ENCODE measurements at regions not wholly inside any gene's neighbourhood (a gene's known extent, or its start where the extent isn't known, plus 50 kb on each side); places are given as distances from the start of the nearest gene placed in this dataset.

GRCh38 chr22:22803285-22803853, 84.2 kb upstream of the IGLL5 start:
- TF ChIP-seq CTCF (IDR thresholded peaks at IDR 0.05) (no peak), EP300 (IDR thresholded peaks at IDR 0.05) (no peak), POLR2A (IDR thresholded peaks at IDR 0.05) (no peak)

Measured in ovary (tissue), 3 donors.